HG02938 (cell line): ENCODE measurements at regions not wholly inside any gene's neighbourhood (a gene's known extent, or its start where the extent isn't known, plus 50 kb on each side); places are given as distances from the start of the nearest gene placed in this dataset.
A peak's percentile ranks its signal among the peaks of the same experiment; 100 is the strongest.
"Not testable (repeated sequence)": the region's sequence is repeated elsewhere in the genome, so short reads cannot be mapped to it uniquely, and the experiment has no call there.

Source experiments
- ATAC-seq: cut with Tn5 transposase; IDR thresholded peaks from one replicate; pipeline ENCODE4 v1.9.1; 2021; ENCODE audit warnings: mild to moderate bottlenecking, moderate library complexity; ENCODE audit not compliant: unreplicated experiment

DNA sequence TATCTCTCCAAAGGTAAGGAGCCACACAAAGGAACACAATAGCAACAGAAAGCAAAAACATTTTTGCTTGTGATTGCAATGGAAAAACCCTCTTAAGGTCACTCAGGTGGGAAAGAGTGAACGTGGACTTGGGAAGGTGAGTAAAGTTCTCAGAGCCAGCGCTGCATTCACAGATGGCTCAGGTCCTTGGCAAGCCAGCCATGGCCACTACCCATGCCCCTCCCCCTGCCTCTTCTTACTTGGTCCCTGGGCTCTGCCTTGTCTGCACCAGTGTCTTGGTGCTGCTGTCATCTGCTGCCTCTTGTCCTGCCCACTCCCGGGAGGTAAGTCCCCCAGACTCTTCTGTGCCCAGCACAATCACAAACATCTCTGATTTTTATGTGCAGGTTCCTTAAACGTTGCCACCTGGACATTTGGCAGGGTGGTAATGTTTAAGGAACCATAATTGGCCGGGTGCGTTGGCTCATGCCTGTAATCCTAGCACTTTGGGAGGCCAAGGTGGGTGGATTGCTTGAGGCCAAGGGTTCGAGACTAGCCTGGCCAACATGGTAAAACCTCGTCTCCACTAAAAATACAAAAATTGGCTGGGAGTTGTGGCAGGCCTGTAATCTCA, 74.6 kb downstream of the FEM1C start:
- no peak for ATAC-seq

DNA sequence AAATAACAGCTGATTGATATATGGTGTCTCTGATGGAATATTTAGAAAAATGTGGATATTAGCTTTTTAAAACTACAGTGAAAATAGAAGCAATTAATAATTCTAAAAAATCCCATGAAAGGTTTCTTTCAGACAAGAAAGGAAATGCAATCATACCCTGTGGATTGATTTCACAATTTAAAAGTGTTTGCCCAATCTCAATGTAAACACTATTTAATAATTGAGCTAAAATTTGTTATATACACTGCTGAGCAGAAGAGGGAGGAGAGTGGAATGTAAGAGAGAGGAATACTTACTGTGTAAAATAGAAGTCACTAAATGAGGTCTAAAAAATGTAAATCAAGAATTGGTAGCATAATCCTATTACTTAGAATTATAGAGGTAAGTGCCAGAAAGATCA, 76.9 kb downstream of the FEM1C start:
- no peak for ATAC-seq

DNA sequence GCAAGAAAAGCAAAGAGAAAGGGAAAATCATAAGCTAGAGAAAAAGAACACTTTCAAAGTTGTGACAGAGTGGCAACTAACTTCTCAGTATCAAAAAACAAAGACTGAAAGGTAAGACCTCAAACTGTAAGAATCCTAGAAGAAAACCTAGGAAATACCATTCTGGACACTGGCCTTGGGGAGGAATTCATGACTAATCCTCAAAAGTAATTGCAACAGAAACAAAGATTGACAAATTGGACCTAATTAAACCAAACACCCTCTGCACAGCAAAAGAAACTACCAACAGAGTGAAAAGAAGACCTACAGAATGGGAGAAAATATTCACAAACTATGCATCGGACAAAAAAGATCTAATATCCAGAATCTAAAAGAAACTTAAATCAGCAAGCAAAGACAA, 79.1 kb downstream of the FEM1C start:
- ATAC-seq, result no peak

DNA sequence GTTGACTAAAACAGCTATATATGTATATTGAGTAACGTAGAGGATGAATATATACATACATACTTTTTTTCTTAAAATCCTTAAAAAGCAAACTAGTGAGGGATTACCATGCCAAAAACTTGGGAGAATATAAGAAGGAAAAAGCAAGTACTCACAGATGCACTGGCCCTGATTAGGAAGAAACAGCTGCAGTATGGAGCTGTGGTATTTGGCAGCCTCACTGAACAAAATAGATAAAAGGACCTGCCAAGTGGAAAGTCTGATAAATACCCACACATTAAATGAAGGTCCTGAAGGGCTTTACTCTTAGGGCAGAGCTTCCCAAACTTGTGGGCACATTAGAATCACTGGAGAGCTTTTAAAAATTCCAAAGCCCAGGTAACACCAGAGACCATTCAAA, 80.6 kb downstream of the FEM1C start:
- no peak for ATAC-seq

DNA sequence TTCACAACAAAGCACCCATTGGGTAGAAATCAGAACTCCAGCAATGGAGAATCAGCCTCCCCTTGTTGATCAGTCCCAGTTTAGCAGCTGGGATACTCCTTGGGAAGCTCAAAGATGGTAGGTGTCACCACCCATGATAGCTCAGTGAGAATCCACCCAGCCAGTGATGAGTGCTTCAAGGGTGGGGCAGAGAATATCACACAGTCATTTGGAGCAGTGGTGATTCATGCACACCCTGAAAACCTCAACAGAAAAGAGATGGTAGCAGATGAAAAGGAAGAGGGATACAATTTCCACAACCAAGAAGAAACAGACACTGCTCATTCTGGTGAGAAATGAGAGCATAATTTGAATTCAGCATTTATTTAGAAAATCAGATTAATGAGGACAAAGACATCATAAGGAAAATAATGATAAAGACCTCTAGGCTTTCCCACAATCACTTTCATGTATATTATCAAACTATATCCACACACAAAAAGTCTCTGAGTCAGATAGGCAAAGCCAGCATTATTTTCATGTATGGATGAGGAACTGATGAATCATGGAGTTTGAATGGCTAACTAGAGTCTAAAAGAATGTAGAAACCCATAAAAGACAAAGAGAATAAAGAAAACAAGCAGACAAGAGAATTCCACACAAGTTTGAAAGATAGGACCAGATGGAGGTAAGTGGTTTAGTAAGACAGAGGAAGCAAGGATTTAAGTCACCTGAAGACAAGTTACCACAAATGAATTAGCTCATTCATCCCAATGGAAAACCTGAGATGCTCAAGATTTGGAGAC, 82.9 kb downstream of the FEM1C start:
- peak; percentile 48 for ATAC-seq

DNA sequence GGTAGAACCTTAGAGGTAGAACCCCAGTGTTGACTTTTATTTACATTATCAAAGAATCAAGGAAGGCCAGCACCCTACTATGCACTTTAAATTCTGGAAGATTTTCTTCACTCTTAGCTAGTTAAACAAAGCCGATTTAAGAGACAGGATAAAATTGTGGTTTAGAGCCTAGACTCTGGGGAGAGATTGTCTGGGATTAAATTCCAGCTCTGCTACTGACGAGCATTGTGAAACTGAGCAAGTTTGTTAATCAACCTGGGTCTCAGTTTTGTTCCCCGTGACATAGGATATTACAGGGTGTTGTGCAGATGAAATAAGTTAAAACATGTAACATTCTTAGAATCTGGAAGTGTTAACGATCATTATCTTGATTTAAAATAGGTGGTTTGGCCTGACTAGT, 83.5 kb downstream of the FEM1C start:
- ATAC-seq, result no peak

DNA sequence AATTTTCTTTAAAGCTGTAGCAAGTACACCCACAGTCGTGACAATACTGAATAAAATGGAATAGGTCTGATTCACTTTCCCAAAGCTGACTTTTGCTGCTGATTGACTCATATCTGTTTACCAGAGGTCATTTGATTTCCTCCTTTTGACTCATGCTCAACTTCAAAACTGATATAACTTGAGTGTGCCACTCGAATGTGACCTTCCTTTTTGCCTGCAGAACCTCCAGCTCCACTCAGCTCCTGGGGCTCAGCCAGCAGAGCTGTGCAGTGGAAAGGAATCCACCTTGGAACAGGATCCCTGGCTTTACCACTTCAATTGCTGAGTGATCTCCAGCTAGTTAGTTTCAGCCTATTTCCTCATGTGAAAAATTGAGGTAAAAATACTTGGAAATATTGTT, 84.1 kb downstream of the FEM1C start:
- ATAC-seq, result peak; percentile 79

DNA sequence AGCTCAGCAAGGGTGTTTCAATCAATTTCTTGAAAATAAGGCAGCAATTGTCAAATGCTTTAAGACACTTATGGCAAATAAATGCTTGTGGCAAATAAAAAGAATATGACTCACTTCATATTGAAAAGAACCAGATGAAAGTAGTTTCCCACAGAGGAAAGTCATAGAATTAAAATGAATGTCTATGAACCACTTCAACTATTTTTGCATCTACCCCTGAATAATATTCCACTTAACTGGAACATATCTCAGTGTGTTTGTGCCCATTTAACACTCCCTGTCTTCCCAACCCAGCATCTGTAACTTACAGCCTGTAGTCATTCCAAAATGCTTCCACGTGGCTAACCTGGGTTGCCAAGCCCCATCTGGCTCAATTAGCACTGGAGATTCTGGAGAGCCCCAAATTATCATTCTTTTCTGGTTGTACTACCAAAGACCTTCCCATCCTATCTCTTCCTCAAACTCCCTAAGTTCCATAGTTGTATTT, 84.7 kb downstream of the FEM1C start:
- ATAC-seq, result no peak

DNA sequence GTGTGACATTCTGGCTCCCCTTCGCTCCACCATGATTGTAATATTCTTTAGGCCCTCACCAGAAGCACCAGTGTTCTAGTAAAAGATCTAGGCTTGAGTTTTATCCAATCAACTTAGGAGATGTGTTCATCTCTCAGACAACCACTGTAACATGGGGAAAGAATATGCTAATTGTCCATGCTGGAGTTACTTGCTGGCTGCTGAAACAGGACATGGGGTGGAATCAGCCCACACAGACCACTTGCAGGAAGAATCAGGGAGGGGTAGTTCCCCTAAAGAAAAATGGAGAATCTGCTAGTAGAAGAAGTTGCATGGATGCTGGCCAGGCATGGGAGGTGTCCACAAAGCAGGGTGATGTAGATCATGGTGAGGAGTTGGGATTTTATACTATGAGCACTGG, 86.2 kb downstream of the FEM1C start:
- ATAC-seq, result no peak

DNA sequence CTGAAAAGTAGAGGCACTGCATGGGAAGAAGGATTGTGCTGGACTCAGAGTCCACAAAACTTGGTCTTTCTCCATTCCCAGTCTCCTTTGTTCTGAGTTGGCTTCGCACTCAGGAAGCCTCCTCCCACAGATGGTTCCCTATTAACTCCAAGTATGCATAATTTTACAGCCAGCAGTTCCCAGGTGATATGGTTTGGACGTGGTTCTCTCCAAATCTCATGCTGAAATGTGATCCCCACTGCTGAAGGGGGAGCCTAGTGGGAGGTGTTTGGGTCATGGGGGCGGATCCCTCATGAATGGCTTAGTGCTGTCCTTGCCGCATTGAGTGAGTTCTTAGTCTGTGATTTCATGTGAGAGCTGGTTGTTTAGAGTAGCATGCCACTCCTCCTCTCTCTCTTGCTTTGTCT, 86.6 kb downstream of the FEM1C start:
- no peak for ATAC-seq

DNA sequence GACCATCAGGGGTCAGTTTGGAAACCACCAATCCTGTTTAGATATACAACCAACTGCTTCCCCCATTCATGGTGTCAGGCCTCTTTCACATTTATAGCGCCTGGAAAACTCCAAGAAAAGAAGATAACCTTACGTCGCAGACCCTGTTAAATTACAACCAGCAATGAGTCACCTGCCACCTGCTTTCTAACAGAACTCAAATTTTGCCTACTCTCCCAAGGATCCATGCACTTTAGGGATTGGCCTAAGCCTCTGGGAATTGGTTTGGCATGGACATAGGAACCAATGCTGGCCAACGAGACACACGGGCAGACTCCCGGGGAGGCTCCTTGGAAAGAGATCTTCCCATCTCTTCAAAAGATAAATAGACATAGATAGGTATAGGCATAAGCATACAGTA, 87.0 kb downstream of the FEM1C start:
- no peak for ATAC-seq

DNA sequence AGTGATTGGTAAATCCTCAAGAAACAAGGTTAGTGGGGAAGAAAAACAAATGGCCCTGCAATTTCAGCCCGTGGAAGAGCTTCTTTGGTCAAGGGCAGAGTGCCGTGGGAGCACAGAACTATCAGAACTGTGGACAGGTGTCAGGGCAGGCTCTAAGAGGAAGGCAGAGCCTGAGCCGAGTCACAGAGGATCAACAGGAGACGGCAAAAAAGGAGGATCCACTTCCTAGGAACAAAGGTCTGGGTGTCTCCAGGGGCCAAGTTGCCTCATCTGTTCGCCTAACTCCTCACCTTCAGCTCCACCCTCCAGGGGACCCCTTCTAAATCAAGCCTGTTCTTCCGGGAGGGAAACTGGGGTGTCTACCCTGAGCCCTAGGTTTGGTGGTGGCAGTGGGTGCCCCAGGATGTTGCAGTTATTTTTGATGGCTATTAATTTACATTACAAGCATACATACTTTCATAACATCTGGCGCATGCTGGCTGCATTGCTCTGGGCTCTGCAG, 88.0 kb downstream of the FEM1C start:
- no peak for ATAC-seq

DNA sequence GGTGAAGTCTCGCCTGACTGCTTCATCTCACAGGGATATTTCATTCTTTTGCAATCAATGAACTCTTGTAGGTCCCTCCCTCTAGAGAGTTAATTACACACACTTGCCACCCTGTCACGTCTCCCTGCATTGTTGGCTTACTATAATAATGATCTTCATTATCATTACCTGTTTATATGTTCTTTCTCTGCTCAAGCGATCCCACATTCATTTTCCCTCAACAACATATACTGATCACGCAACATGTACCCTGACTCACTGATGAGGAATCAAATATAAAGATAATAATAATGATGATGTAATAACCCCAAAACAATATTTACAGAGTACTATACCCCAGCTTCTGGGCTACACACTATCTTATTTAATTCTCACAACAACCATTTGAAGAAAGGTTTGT, 88.5 kb downstream of the FEM1C start:
- no peak for ATAC-seq

DNA sequence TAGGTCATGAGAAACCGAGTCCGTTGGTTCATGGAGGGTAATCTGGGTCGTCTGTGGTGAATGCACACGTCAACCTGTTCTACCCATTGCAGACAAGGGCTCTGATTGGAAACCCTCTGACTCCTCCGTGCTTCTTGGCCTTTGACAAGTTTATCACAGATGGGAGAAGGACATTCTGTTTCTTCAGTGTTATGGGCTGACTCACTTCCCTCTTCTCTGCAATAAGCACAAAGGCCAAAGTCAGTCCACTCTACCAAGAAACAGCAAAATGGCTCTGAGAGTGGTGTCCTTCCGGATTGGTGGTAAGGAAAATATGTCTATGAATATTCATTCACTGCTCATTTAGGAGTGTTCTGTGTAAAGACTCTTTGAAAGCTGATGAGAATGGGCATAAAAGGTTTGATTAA, 89.3 kb downstream of the FEM1C start:
- ATAC-seq, result no peak

DNA sequence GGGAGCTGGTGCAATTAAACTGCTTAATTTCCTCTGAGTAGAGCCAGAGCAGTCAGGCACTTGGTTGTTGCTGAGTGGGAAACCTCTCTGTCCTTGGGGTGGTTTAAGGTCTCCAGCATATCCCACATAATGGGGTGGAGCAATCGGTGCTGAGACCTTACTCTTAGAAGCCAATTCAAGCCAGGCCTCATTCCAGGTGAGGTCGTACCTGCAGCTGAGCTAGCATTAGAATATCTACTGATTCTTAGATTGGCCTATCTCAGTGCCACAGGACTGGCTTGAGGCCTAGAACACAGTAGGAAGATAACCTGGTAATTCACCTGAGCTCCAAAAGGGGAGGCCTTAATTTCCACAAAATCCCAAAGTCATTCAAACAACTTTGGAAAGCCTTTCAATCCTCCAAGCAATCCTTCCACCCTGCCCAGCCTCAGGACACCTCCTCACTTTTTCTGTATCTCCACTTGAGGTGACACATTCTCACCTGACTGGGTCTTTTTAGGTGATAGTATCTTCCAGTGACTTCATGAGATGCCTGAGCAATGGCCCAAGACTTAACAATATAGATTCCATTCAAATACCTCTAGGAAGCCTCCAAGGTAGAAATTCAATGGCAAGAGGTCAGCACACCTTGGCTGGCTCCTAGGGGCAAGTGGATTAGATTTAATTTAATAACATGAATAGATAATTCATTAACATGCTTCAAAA, 91.0 kb downstream of the FEM1C start:
- ATAC-seq, result no peak

DNA sequence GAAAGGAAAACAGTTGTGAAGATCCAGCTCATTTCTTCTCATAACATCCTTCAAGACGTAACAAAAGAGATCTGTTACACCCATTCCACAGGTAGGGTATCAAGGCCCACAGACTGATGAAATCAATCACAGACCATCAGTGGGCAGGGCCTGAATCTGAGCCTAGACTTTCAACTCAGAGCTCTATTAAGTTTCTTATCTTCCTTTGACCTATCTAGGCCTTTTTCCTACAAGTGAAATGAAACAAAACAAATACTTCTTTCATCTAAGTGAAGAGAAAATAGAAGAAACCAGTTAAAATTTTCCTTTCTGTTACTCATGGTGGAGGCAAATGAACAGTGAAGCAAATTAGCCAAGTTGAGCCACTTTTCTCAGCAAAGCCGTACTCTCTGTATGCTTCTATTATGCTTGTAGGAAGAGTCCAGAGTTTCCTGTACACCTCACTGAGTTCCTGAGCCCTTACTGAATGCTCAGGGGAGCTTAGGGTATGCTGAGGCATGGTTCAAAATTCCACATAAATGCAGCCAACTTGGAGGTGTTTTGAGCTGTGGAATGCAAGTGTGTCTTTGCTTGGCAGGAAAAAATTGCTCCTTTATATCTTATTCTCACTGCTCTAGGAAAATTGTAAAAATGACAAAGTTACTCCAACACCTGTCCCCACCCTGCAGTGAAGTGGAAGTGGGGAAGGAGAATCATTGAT, 91.9 kb downstream of the FEM1C start:
- no peak for ATAC-seq

DNA sequence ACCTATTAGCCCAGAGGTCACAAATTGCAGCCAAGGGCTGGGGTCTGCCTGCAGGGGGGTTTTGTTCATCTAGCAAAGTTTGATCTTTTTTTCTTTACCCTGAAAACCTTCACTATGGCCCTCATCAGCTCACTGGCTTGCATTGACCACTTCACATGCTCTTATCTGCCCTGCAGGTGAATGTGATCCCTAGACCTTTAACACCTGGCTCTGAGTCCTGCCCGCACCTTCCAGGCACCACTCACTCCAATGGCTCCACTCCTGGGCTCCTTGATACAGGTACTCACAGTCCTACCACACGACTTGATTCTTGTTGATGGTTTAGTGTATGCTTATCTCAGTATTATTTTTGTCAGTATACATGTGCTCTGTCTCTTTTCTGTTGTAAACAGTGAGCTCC, 92.5 kb downstream of the FEM1C start:
- ATAC-seq, result no peak

DNA sequence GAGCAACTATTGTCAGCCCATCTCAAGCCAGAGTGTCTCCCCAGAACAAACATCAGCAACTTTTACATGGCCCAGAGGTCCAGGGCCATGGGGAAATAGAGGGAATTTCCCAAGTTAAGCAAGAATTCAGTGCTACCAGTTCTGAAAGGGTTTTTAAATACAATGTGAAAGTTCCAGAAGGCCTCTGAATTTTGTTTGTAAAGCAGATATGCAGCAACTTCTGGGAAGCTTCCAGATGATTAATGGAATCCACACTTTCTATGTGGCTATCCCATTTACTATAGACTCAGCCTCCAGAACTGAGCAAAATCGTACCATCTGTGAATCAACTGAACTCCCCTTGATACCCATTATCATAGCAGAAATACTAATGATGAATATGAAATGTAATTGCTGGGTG, 93.8 kb downstream of the FEM1C start:
- ATAC-seq, result no peak

DNA sequence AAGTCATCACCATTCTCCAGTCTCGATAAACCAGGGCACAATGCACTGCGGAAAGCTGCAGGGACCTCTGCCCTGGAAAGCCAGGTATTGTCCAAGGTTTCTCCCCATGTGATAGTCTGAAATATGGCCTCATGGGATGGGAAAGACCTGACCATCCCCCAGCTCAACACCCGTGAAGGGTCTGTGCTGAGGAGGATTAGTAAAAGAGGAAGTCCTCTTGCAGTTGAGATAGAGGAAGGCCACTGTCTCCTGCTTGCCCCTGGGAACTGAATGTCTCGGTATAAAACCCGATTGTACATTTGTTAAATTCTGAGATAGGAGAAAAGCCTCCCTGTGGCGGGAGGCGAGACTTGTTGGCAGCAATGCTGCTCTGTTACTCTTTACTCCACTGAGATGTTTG, 95.9 kb downstream of the FEM1C start:
- not testable (repeated sequence) for ATAC-seq

DNA sequence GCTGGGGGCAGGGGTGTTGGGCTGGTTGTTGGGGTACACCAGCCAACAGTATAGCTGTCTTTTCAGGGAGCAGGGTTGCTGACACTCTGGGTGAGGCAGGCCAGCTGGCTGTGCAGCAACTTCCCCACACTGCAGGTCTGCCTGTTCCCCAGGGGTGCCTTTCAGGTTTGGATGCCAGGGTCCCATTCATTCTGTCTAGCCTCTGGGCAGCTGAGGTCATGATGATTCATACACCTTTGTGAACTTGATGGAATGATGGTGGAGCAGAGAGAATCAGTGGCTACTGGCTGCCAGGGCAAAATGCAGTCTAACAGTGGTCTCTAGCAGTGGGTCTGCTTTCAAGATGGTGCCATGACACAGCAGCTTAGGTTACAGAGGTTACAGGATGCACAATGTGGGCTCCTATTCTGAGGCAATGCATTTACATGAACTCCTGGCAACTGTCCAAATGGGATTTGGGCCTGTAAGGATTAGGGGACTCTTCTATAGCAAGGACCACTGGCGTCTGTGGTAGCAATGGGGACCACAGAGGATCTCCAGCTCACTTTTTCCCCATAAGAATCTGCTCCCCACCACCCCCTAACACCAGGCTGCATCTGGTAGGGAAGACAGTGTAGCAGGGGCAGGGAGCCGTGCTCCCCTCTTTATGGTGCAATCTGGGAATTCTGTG, 103.7 kb downstream of the FEM1C start:
- ATAC-seq, result no peak

DNA sequence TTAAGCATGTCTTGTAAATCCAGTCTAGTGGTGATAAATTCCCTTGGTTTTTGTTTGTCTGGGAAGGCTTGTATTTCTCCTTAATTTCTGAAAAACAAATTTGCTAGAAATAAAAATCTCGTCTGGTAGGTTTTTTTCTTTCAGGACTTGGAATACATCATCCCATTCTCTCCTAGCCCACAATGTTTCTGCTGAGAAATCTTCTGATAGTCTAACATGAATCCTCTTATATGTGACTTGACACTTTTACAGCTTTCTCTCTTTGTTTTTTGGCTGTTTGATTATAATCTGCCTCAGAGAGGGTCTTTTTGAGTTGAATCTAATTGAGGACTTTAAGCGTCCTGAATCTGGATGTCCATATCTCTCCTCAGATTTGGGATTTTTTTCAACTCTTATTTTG, 104.9 kb downstream of the FEM1C start:
- no peak for ATAC-seq
